ENCODE measurements at regions not wholly inside any gene's neighbourhood (a gene's known extent, or its start where the extent isn't known, plus 50 kb on each side); places are given as distances from the start of the nearest gene placed in this dataset.
A peak's percentile ranks its signal among the peaks of the same experiment; 100 is the strongest.

- Mint-ChIP-seq H3K27ac (no peak overlapping the region), H3K27me3 (ENCODE audit: insufficient read depth, low read depth, poor library complexity) (peaks cover 11% of the 10 kb centered on the region), H3K36me3 (ENCODE audit: low read depth) (0 out of 3 replicates have a peak, but pooled peaks cover 6% of the 10 kb centered on the region), H3K4me3 (no peak overlapping the region), H3K9me3 (peaks cover 15% of the 10 kb centered on the region), H3K4me1 (peaks cover 15% of the 10 kb centered on the region)
- no peaks in the 10 kb centered on the region for H3K4me1 ChIP-seq (ENCODE audit: insufficient read depth)
- no peak overlapping the region for H3K27ac ChIP-seq (ENCODE audit: low read depth)
- H3K4me3 ChIP-seq: no peak overlapping the region
- no peaks in the 10 kb centered on the region for H3K27me3 ChIP-seq (ENCODE audit: insufficient read depth)
- TF ChIP-seq JUNB (IDR thresholded peaks at IDR 0.05; ENCODE audit: unreplicated experiment): no peak
- no peak for TF ChIP-seq NANOG (IDR thresholded peaks at IDR 0.05; ENCODE audit: borderline replicate concordance)
- no peaks in the 10 kb centered on the region for H3K9me2 ChIP-seq (ENCODE audit: insufficient read depth)
- H2AFZ ChIP-seq: no peak overlapping the region
- no peaks in the 10 kb centered on the region for H3F3A ChIP-seq (replicated peaks; ENCODE audit: low read depth)
- DNase-seq (ENCODE audit: low spot score) (no peak), ATAC-seq (peak; percentile 30)
- H3K4me2 ChIP-seq: no peak overlapping the region
- H3K36me3 ChIP-seq (ENCODE audit: insufficient read depth): peaks cover 5% of the 10 kb centered on the region; the same call in 1 of the 2 replicates
- no peaks in the 10 kb centered on the region for H4K20me1 ChIP-seq (replicated peaks; ENCODE audit: insufficient read depth)
- H3K79me2 ChIP-seq (replicated peaks; ENCODE audit: insufficient read depth): no peaks in the 10 kb centered on the region
Observed at GRCh38 chr22:48277868-48278581, 1515.6 kb downstream of the TBC1D22A start.

GRCh38 chr22:48276994-48277867, 1514.8 kb downstream of the TBC1D22A start:
- Mint-ChIP-seq H3K4me3 (no peak overlapping the region), H3K9me3 (peaks cover 15% of the 10 kb centered on the region), H3K27ac (no peak overlapping the region), H3K27me3 (ENCODE audit: insufficient read depth, low read depth, poor library complexity) (peaks cover 13% of the 10 kb centered on the region), H3K36me3 (ENCODE audit: low read depth) (0 out of 3 replicates have a peak, but pooled peaks cover 6% of the 10 kb centered on the region), H3K4me1 (peaks cover 15% of the 10 kb centered on the region)
- no peaks in the 10 kb centered on the region for H3K27me3 ChIP-seq (ENCODE audit: insufficient read depth)
- DNase-seq (ENCODE audit: low spot score) (no peak), ATAC-seq (peak; percentile 29; the same call in 2 of the 3 replicates)
- no peak overlapping the region for H3K4me3 ChIP-seq
- no peaks in the 10 kb centered on the region for H3F3A ChIP-seq (replicated peaks; ENCODE audit: low read depth)
- no peaks in the 10 kb centered on the region for H3K9me2 ChIP-seq (ENCODE audit: insufficient read depth)
- no peak for TF ChIP-seq ZNF331 (CRISPR knock-in tag; IDR thresholded peaks at IDR 0.05; ENCODE audit: low read depth)
- TF ChIP-seq POLR2AphosphoS5 (IDR thresholded peaks at IDR 0.05; ENCODE audit: low read depth): no peak
- no peak for TF ChIP-seq JUNB (IDR thresholded peaks at IDR 0.05; ENCODE audit: unreplicated experiment)
- no peaks in the 10 kb centered on the region for H3K4me1 ChIP-seq (ENCODE audit: insufficient read depth)
- no peak overlapping the region for H3K27ac ChIP-seq (ENCODE audit: low read depth)
- no peaks in the 10 kb centered on the region for H3K79me2 ChIP-seq (replicated peaks; ENCODE audit: insufficient read depth)
- H3K4me2 ChIP-seq: no peak overlapping the region
- H2AFZ ChIP-seq: no peak overlapping the region
- H4K20me1 ChIP-seq (replicated peaks; ENCODE audit: insufficient read depth): no peaks in the 10 kb centered on the region
- peaks cover 5% of the 10 kb centered on the region; the same call in 1 of the 2 replicates for H3K36me3 ChIP-seq (ENCODE audit: insufficient read depth)

- Histone ChIP-seq H2AFZ (no peak overlapping the region), H3K4me3 (no peak overlapping the region), H3K36me3 (ENCODE audit: insufficient read depth) (no peaks in the 10 kb centered on the region), H3K9me2 (ENCODE audit: insufficient read depth) (no peaks in the 10 kb centered on the region), H3K4me1 (ENCODE audit: insufficient read depth) (no peaks in the 10 kb centered on the region), H3K79me2 (replicated peaks; ENCODE audit: insufficient read depth) (no peaks in the 10 kb centered on the region), H3K4me2 (no peak overlapping the region), H3K27ac (ENCODE audit: low read depth) (no peak overlapping the region), H3K27me3 (ENCODE audit: insufficient read depth) (no peaks in the 10 kb centered on the region), H3F3A (replicated peaks; ENCODE audit: low read depth) (no peaks in the 10 kb centered on the region), H4K20me1 (replicated peaks; ENCODE audit: insufficient read depth) (no peaks in the 10 kb centered on the region)
- Mint-ChIP-seq H3K4me1 (peaks cover 15% of the 10 kb centered on the region), H3K36me3 (ENCODE audit: low read depth) (no peaks in the 10 kb centered on the region), H3K27ac (no peak overlapping the region), H3K27me3 (ENCODE audit: insufficient read depth, low read depth, poor library complexity) (peaks cover 17% of the 10 kb centered on the region), H3K4me3 (no peak overlapping the region), H3K9me3 (peaks cover 4% of the 10 kb centered on the region; the same call in 2 of the 3 replicates)
- TF ChIP-seq, protein P1, sequence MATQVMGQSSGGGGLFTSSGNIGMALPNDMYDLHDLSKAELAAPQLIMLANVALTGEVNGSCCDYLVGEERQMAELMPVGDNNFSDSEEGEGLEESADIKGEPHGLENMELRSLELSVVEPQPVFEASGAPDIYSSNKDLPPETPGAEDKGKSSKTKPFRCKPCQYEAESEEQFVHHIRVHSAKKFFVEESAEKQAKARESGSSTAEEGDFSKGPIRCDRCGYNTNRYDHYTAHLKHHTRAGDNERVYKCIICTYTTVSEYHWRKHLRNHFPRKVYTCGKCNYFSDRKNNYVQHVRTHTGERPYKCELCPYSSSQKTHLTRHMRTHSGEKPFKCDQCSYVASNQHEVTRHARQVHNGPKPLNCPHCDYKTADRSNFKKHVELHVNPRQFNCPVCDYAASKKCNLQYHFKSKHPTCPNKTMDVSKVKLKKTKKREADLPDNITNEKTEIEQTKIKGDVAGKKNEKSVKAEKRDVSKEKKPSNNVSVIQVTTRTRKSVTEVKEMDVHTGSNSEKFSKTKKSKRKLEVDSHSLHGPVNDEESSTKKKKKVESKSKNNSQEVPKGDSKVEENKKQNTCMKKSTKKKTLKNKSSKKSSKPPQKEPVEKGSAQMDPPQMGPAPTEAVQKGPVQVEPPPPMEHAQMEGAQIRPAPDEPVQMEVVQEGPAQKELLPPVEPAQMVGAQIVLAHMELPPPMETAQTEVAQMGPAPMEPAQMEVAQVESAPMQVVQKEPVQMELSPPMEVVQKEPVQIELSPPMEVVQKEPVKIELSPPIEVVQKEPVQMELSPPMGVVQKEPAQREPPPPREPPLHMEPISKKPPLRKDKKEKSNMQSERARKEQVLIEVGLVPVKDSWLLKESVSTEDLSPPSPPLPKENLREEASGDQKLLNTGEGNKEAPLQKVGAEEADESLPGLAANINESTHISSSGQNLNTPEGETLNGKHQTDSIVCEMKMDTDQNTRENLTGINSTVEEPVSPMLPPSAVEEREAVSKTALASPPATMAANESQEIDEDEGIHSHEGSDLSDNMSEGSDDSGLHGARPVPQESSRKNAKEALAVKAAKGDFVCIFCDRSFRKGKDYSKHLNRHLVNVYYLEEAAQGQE (IDR thresholded peaks at IDR 0.05; ENCODE audit: unreplicated experiment): no peak
- no peak for DNase-seq (ENCODE audit: low spot score)
- ATAC-seq: no peak
Observed at GRCh38 chr22:48275412-48275811, 1513.0 kb downstream of the TBC1D22A start.

All from GM23338 (cell line).